OCI-LY1 (cell line): ENCODE measurements at regions not wholly inside any gene's neighbourhood (a gene's known extent, or its start where the extent isn't known, plus 50 kb on each side); places are given as distances from the start of the nearest gene placed in this dataset.

ENCODE experiments used
- H2AFZ ChIP-seq: fragments of 200-600 bp; sonication (generic), shearing (Covaris generic); 2 replicates; pipeline ENCODE4 v1.6.0; 2014; ENCODE audit warnings: antibody characterized with exemption, mild to moderate bottlenecking, low read length
- H3F3A ChIP-seq: fragments of 200-600 bp; sonication (generic), shearing (Covaris generic); 2 replicates; pipeline ENCODE4 v1.6.0; 2014; ENCODE audit warnings: mild to moderate bottlenecking, antibody characterized with exemption, low read length, moderate library complexity; ENCODE audit not compliant: insufficient read depth
- H3K27ac ChIP-seq: fragments of 200-600 bp; sonication (generic); 2 replicates; pipeline ENCODE4 v1.5.1; 2014; ENCODE audit warnings: low read length, mixed run types, mild to moderate bottlenecking, low read depth; ENCODE audit not compliant: poor library complexity, severe bottlenecking
- H3K27me3 ChIP-seq: fragments of 200-600 bp; sonication (generic); 2 replicates; pipeline ENCODE4 v1.6.0; 2014; ENCODE audit warnings: antibody characterized with exemption, mild to moderate bottlenecking, low read length, moderate library complexity; ENCODE audit not compliant: insufficient read depth
- H3K36me3 ChIP-seq: fragments of 200-600 bp; sonication (generic); 2 replicates; pipeline ENCODE4 v1.6.1; 2014; ENCODE audit warnings: mild to moderate bottlenecking, antibody characterized with exemption, low read length, moderate library complexity, mixed read lengths; ENCODE audit not compliant: insufficient read depth
- H3K4me1 ChIP-seq: fragments of 200-600 bp; sonication (generic); 2 replicates; pipeline ENCODE4 v1.5.1; 2014; ENCODE audit warnings: mild to moderate bottlenecking, low read length, moderate library complexity; ENCODE audit not compliant: insufficient read depth, severe bottlenecking
- H3K4me2 ChIP-seq: fragments of 200-600 bp; sonication (generic), shearing (Covaris generic); 2 replicates; pipeline ENCODE4 v1.6.1; 2014; ENCODE audit warnings: low read length
- H3K4me3 ChIP-seq: fragments of 200-600 bp; sonication (generic); 2 replicates; pipeline ENCODE4 v1.5.1; 2014; ENCODE audit warnings: low read length, low read depth, mild to moderate bottlenecking, mixed read lengths; ENCODE audit not compliant: poor library complexity, severe bottlenecking
- H3K79me2 ChIP-seq: fragments of 200-600 bp; shearing (Covaris generic); 2 replicates; pipeline ENCODE4 v1.6.1; 2016; ENCODE audit warnings: mixed run types, low read length, mixed read lengths; ENCODE audit not compliant: insufficient read depth
- H3K9ac ChIP-seq: fragments of 200-600 bp; sonication (generic), shearing (Covaris generic); 2 replicates; pipeline ENCODE4 v1.6.1; 2014; ENCODE audit warnings: mild to moderate bottlenecking, low read length, mixed read lengths
- H3K9me2 ChIP-seq: fragments of 200-600 bp; sonication (generic), shearing (Covaris generic); 2 replicates; pipeline ENCODE4 v1.6.1; 2014; ENCODE audit warnings: low read depth, mild to moderate bottlenecking, low read length, mixed read lengths
- H3K9me3 ChIP-seq: fragments of 200-600 bp; shearing (Covaris generic); 2 replicates; pipeline ENCODE4 v1.6.1; 2014; ENCODE audit warnings: low read length, mixed read lengths
- H4K20me1 ChIP-seq: fragments of 200-600 bp; sonication (generic), shearing (Covaris generic); 2 replicates; pipeline ENCODE4 v1.6.0; 2016; ENCODE audit warnings: mild to moderate bottlenecking, low read length; ENCODE audit not compliant: insufficient read depth
- EZH2 ChIP-seq: fragments of 200-600 bp; sonication (generic), shearing (Covaris generic); IDR thresholded peaks from 2 replicates; pipeline ENCODE4 v1.8.0; 2017; ENCODE audit warnings: borderline replicate concordance, mixed run types, mild to moderate bottlenecking, antibody characterized with exemption, low read length, moderate library complexity, mixed read lengths
- TF ChIP-seq, protein P1 (sequence below): fragments of 200-600 bp; sonication (generic), shearing (Covaris generic); IDR thresholded peaks from 2 replicates; pipeline ENCODE4 v1.5.1; 2017; ENCODE audit warnings: mild to moderate bottlenecking, antibody characterized with exemption, low read length, moderate library complexity, mixed read lengths

DNA sequence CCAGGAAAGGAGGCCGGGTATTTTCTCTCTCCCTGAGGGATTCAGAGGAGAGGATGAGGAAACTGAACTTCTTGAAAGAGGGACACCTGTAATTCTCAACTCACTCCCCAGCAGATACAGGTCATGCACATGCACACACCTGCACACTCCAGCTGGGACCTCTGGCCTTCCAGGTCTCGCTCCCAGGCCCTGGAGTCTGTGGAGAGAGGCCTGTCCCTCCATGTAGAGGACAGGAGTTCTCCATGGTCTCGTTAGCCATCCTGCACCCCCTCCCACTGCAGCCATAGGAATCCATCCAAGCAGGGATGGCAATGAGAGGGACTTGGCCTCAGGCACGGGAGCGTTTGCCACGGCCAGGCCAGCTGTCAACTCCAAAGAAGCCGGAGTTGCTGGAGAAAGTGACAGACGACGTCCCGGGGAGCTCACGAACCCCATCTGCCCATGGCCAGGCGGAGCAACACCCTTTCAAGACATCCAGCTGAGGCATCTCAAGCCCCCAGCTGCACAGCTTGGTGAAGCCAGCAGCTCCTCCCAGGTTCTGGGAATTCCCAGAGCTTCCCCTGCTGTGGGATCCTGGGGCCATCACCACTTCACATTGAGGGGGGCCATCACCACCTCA, 223.3 kb downstream of the UACA start:
- Histone ChIP-seq H3K4me2 (no peak overlapping the region), H3K9me3 (no peaks in the 10 kb centered on the region), H3K9ac (no peak overlapping the region), H3K27ac (no peak overlapping the region), H3K9me2 (no peaks in the 10 kb centered on the region), H3K4me1 (no peaks in the 10 kb centered on the region), H2AFZ (no peak overlapping the region), H3K79me2 (no peaks in the 10 kb centered on the region), H3K4me3 (no peak overlapping the region), H4K20me1 (no peaks in the 10 kb centered on the region), H3K27me3 (no peaks in the 10 kb centered on the region), H3K36me3 (no peaks in the 10 kb centered on the region), H3F3A (no peaks in the 10 kb centered on the region)
- no peak for TF ChIP-seq EZH2
- TF ChIP-seq, protein P1, sequence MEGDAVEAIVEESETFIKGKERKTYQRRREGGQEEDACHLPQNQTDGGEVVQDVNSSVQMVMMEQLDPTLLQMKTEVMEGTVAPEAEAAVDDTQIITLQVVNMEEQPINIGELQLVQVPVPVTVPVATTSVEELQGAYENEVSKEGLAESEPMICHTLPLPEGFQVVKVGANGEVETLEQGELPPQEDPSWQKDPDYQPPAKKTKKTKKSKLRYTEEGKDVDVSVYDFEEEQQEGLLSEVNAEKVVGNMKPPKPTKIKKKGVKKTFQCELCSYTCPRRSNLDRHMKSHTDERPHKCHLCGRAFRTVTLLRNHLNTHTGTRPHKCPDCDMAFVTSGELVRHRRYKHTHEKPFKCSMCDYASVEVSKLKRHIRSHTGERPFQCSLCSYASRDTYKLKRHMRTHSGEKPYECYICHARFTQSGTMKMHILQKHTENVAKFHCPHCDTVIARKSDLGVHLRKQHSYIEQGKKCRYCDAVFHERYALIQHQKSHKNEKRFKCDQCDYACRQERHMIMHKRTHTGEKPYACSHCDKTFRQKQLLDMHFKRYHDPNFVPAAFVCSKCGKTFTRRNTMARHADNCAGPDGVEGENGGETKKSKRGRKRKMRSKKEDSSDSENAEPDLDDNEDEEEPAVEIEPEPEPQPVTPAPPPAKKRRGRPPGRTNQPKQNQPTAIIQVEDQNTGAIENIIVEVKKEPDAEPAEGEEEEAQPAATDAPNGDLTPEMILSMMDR = no peak

DNA sequence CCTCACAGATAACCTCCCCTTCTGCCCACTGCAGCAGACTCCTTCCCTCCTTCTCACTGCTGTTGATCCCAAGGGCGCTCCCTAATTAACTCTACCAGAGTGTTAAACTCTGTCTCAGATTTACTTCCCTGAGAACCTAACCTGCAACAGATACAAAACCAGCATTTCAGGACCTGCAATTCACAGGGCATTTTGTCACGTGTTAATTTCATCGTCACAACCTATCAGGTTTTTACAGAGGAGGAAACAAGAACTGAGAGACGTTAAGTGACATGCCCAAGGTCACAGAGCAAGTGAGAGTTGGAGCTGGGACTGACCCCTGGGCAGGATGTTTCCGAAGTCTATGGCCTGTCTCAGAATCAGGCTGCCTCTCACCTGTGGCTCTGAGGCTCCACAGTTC, 223.9 kb downstream of the UACA start:
- H2AFZ ChIP-seq = no peak overlapping the region
- no peaks in the 10 kb centered on the region for H3F3A ChIP-seq
- no peak overlapping the region for H3K4me3 ChIP-seq
- no peaks in the 10 kb centered on the region for H3K4me1 ChIP-seq
- no peaks in the 10 kb centered on the region for H3K36me3 ChIP-seq
- TF ChIP-seq EZH2 = no peak
- TF ChIP-seq, protein P1 = no peak
- no peak overlapping the region for H3K4me2 ChIP-seq
- no peaks in the 10 kb centered on the region for H4K20me1 ChIP-seq
- H3K9ac ChIP-seq = no peak overlapping the region
- H3K79me2 ChIP-seq = no peaks in the 10 kb centered on the region
- no peak overlapping the region for H3K27ac ChIP-seq
- H3K9me3 ChIP-seq = no peaks in the 10 kb centered on the region
- H3K9me2 ChIP-seq = no peaks in the 10 kb centered on the region
- no peaks in the 10 kb centered on the region for H3K27me3 ChIP-seq

DNA sequence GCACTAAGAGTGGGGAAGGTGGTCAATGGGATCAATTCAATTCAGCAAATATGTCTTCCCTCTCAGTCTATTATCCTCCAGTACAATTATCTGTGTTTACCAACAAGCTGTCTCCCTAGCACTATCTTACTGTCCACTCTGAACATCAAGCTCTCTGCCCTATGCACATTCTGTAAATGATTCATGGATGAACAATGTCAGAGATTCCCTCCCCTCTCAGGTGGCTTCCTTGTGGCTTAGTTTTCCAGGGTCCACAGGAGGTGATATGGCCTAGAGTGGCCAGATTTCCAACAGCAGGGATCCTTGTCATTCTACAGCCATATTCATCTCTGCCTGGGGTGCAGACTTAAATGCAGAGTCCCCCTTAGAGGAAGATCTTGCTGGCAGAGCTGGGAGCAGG, 225.1 kb downstream of the UACA start:
- no peaks in the 10 kb centered on the region for H3K36me3 ChIP-seq
- H3K4me2 ChIP-seq = no peak overlapping the region
- no peaks in the 10 kb centered on the region for H3K79me2 ChIP-seq
- H3K9ac ChIP-seq = no peak overlapping the region
- H3K9me3 ChIP-seq = no peaks in the 10 kb centered on the region
- H3K27me3 ChIP-seq = no peaks in the 10 kb centered on the region
- no peaks in the 10 kb centered on the region for H4K20me1 ChIP-seq
- no peaks in the 10 kb centered on the region for H3F3A ChIP-seq
- no peak overlapping the region for H3K4me3 ChIP-seq
- H2AFZ ChIP-seq = no peak overlapping the region
- no peaks in the 10 kb centered on the region for H3K4me1 ChIP-seq
- H3K9me2 ChIP-seq = no peaks in the 10 kb centered on the region
- no peak overlapping the region for H3K27ac ChIP-seq
- TF ChIP-seq, protein P1 = no peak
- no peak for TF ChIP-seq EZH2
